K562 (cell line): ENCODE measurements at regions not wholly inside any gene's neighbourhood (a gene's known extent, or its start where the extent isn't known, plus 50 kb on each side); places are given as distances from the start of the nearest gene placed in this dataset.

Source experiments
- ATAC-seq: fragments of 200-7000 bp; cut with Tn5 transposase; 3 replicates; pipeline ENCODE4 v1.9.1; 2020; ENCODE audit warnings: moderate library complexity
- BruUV-seq: library from RNA; stranded (reverse); fragments of 400-500 nt; replicated peaks from 2 replicates; lab custom pipeline; 2021; lab: Mats Ljungman, UMichigan
- CTCF ChIA-PET: fragments of 300-600 bp; formaldehyde crosslinking; extraction: SDS; loops from one replicate; lab custom pipeline; 2021; ENCODE audit warnings: low intra/inter-chr PET ratio; lab: Yijun Ruan, JAX
- POLR2A ChIA-PET: fragments of 300-600, 350-650 bp; sonication (Branson Sonifier 250); formaldehyde crosslinking; extraction: SDS; loops from one replicate; lab custom pipeline; 2021; ENCODE audit warnings: antibody characterized with exemption, inconsistent platforms; lab: Yijun Ruan, JAX
- DNase-seq, 4 experiments: peaks; one replicate each; pipeline versions ENCODE4 v3.0.0 to v3.0.0-alpha.2; 2011 to 2018; ENCODE audit warnings: low spot score in 3 of 4, mixed read lengths in 3 of 4; ENCODE audit errors: extremely low read depth in 1 of 4
- FAIRE-seq: peaks from 2 replicates; lab custom pipeline; 2011; peaks lifted over from hg19 to GRCh38; lab: Jason Lieb, UNC
- H2AFZ ChIP-seq: 2 replicates; pipeline ENCODE4 v1.6.0; 2011; ENCODE audit warnings: low read depth, low read length, control low read depth, inconsistent platforms
- H3K27ac ChIP-seq: fragments of 200-600 bp; 3 replicates; pipeline ENCODE4 v1.8.0; 2011; ENCODE audit warnings: low read depth, mild to moderate bottlenecking, control low read depth, inconsistent platforms, low read length, moderate library complexity, mixed read lengths; ENCODE audit errors: extremely low read depth
- H3K27me3 ChIP-seq, 2 experiments: fragments of 300-600 bp in 1 of 2; 2 replicates in 1 of 2; 3 replicates in 1 of 2; pipeline versions ENCODE4 v1.6.0 to v1.8.0; 2011; ENCODE audit warnings: inconsistent platforms in 2 of 2, low read length in 2 of 2, mild to moderate bottlenecking in 1 of 2, mixed read lengths in 1 of 2, moderate library complexity in 1 of 2; ENCODE audit not compliant: control insufficient read depth in 2 of 2, insufficient read depth in 2 of 2
- H3K36me3 ChIP-seq: fragments of 300-600 bp; 3 replicates; pipeline ENCODE4 v1.8.0; 2011; ENCODE audit warnings: mild to moderate bottlenecking, low read length, inconsistent platforms; ENCODE audit not compliant: control insufficient read depth, insufficient read depth
- H3K4me1 ChIP-seq, 2 experiments: fragments of 200-600 bp in 1 of 2; replicated peaks in 1 of 2; 2 replicates in 1 of 2; 3 replicates in 1 of 2; pipeline versions ENCODE4 v1.5.1 to v1.8.0; 2011; ENCODE audit warnings: inconsistent platforms in 2 of 2, low read length in 2 of 2, mild to moderate bottlenecking in 1 of 2, mixed read lengths in 1 of 2, moderate library complexity in 1 of 2; ENCODE audit not compliant: control insufficient read depth in 2 of 2, insufficient read depth in 2 of 2
- H3K4me2 ChIP-seq: 2 replicates; pipeline ENCODE4 v1.6.1; 2011; ENCODE audit warnings: low read length, control low read depth, inconsistent platforms, mixed read lengths; ENCODE audit not compliant: insufficient read depth
- H3K4me3 ChIP-seq: fragments of 200-600 bp; sonication (generic), shearing (Covaris generic); 2 replicates; pipeline ENCODE4 v1.5.1; 2016; ENCODE audit warnings: control low read depth, inconsistent platforms
- H3K79me2 ChIP-seq: fragments of 200-600 bp; 3 replicates; pipeline ENCODE4 v1.8.0; 2011; ENCODE audit warnings: low read length, inconsistent platforms; ENCODE audit not compliant: control insufficient read depth, insufficient read depth
- H3K9ac ChIP-seq, 2 experiments: 2 replicates each; pipeline versions ENCODE4 v1.6.0 to v1.6.1; 2011; ENCODE audit warnings: low read depth in 2 of 2, low read length in 2 of 2, control low read depth in 1 of 2, inconsistent platforms in 1 of 2, mild to moderate bottlenecking in 1 of 2, mixed read lengths in 1 of 2; ENCODE audit not compliant: insufficient read depth in 1 of 2
- H3K9me1 ChIP-seq: one replicate; pipeline ENCODE4 v1.6.0; 2011; ENCODE audit warnings: inconsistent platforms, mild to moderate bottlenecking, low read length, moderate library complexity; ENCODE audit not compliant: control insufficient read depth, insufficient read depth
- H3K9me3 ChIP-seq: replicated peaks from 2 replicates; pipeline ENCODE4 v1.5.1; 2011; ENCODE audit warnings: low read depth, low read length, inconsistent platforms; ENCODE audit not compliant: control insufficient read depth, insufficient read depth
- H4K20me1 ChIP-seq: replicated peaks from 2 replicates; pipeline ENCODE4 v1.6.1; 2011; ENCODE audit warnings: low read length, inconsistent platforms, mixed read lengths; ENCODE audit not compliant: control insufficient read depth, insufficient read depth
- BHLHE40 ChIP-seq: IDR thresholded peaks from 2 replicates; pipeline ENCODE4 v1.6.1; 2011; ENCODE audit warnings: low read length, improper control_type of control experiment
- CBX3 ChIP-seq, 2 experiments: IDR thresholded peaks; 1 replicate in 1 of 2; 2 replicates in 1 of 2; pipeline ENCODE4 v1.6.1; 2012; ENCODE audit warnings: inconsistent platforms in 2 of 2, low read length in 2 of 2, borderline replicate concordance in 1 of 2, control low read depth in 1 of 2
- PKNOX1 ChIP-seq: fragments of 450-650 bp; IDR thresholded peaks from 2 replicates; pipeline ENCODE4 v1.6.1; 2016
- RAD51 ChIP-seq: fragments of 450-650 bp; IDR thresholded peaks from 2 replicates; pipeline ENCODE4 v1.7.1; 2016; ENCODE audit warnings: low read depth, mild to moderate bottlenecking, borderline replicate concordance
- TBP ChIP-seq: optimal IDR thresholded peaks from 2 replicates; pipeline ENCODE3; 2011; ENCODE audit warnings: low read depth, low read length, improper control_type of control experiment
- USF2 ChIP-seq: sonication (generic); formaldehyde crosslinking; IDR thresholded peaks from 2 replicates; pipeline ENCODE4 v1.5.0; 2020; ENCODE audit warnings: missing genetic modification reagents
- ZNF280A ChIP-seq: fragments of 450-650 bp; IDR thresholded peaks from 2 replicates; pipeline ENCODE4 v1.6.1; 2018; ENCODE audit warnings: mild to moderate bottlenecking, low read depth; ENCODE audit not compliant: partially characterized antibody
- WGBS: fragments of 100-300 bp; shearing (Covaris generic); methylation state at CpG from one replicate; pipeline ENCODE4 v1.1.6; 2016; ENCODE audit warnings: low coverage, mixed read lengths; ENCODE audit not compliant: insufficient coverage; ENCODE audit errors: missing lambda C conversion rate; 5-methylcytosine and 5-hydroxymethylcytosine counted together
- in situ Hi-C: fragments of 300-500 bp; cut with MboI; formaldehyde crosslinking; loops from 4 replicates; pipeline ENCODE4 v1.15.0; 2018; ENCODE audit warnings: inconsistent platforms, mixed read lengths
- intact Hi-C: fragments of 100-400 bp; cut with micrococcal nuclease; formaldehyde crosslinking; loops from 2 replicates; pipeline ENCODE4 v1.14.2; 2022

DNA sequence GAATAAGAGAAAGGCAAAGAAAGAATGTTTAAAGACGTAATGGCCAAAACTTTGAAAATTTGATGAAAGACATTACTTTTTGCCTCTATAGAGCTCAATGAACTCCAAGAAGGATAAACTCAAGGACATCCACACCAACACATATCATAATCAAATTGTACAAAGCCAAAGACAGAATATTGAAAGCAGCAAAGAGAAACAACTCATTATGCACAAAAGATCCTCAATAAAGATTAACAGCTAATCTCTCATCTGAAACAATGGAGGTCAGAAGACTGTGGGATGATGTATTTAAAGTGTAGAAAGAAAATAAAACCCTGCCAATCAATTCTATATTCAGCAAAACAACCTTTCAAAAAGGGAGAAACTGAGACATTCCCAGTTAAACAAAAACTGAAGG, 129.1 kb upstream of the TEX13D start:
- FAIRE-seq (no peak), DNase-seq (no peak), ATAC-seq (no peak)
- Histone ChIP-seq H3K9me1 (no peaks in the 10 kb centered on the region), H3K4me2 (no peak overlapping the region), H3K4me3 (no peak overlapping the region), H3K27me3 (no peaks in the 10 kb centered on the region), H2AFZ (no peak overlapping the region), H3K79me2 (no peaks in the 10 kb centered on the region), H4K20me1 (no peaks in the 10 kb centered on the region), H3K4me1 (no peaks in the 10 kb centered on the region), H3K9ac (no peak overlapping the region), H3K36me3 (no peaks in the 10 kb centered on the region), H3K9me3 (no peaks in the 10 kb centered on the region), H3K27ac (no peak overlapping the region)
- no TSS peak for BruUV-seq
- ChIA-PET CTCF (no interaction called here), POLR2A (no interaction called here)
- intact Hi-C loops = no loop called here
- WGBS = 50% methylated on average over 1 of the region's 1 CpG
- TF ChIP-seq ZNF280A = peak; percentile 52
- TF ChIP-seq TBP = no peak
- 0 out of 3 replicates have a peak, but pooled peaks of 1 of the 2 experiments have one; percentile 33 for TF ChIP-seq CBX3 (IDR thresholded peaks at IDR 0.05; ENCODE audit: borderline replicate concordance in 1 of 2, low read length in 2 of 2)
- in situ Hi-C loops = no loop called here

DNA sequence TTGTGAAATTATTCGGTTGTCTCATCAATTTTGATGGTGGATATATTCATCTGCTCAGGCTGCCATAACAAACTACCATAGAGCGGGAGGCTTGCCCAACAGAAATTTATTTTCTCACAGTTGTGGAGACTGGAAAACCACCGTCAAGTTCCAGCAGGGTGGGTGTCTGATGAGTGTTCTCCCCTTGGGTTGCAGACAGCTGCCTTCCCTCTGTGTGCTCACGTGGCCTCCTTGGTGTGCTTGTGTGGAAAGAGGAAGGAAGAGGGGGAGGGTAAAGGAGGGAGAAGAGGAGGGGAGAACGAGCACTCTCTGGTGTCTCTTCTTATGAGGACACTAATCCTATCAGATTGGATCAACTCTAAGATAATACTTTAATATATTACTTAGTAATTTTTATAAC, 123.8 kb upstream of the TEX13D start:
- H3K9me3 ChIP-seq = no peaks in the 10 kb centered on the region
- in situ Hi-C loops (no loop called here), intact Hi-C loops (no loop called here)
- H3K9me1 ChIP-seq = no peaks in the 10 kb centered on the region
- H3K4me2 ChIP-seq = no peak overlapping the region
- FAIRE-seq (no peak), ATAC-seq (peak; percentile 60), DNase-seq (peak in 1 of 4 experiments; percentile 19)
- H3K4me3 ChIP-seq = no peak overlapping the region
- ChIA-PET POLR2A (no interaction called here), CTCF (no interaction called here)
- no peaks in the 10 kb centered on the region for H4K20me1 ChIP-seq
- H3K36me3 ChIP-seq = no peaks in the 10 kb centered on the region
- no peak overlapping the region for H3K9ac ChIP-seq
- no peaks in the 10 kb centered on the region for H3K27me3 ChIP-seq
- peak overlapping the region; percentile 11 for H2AFZ ChIP-seq
- WGBS = 38% methylated on average over 4 of the region's 5 CpGs
- no peaks in the 10 kb centered on the region for H3K79me2 ChIP-seq
- no TSS peak for BruUV-seq
- H3K4me1 ChIP-seq = peaks cover 0 to 3% of the 10 kb centered on the region in 2 experiments; a peak in 1 of 5 replicates
- no peak overlapping the region for H3K27ac ChIP-seq
- TF ChIP-seq BHLHE40 = peak; percentile 64
- no peak for TF ChIP-seq PKNOX1
- TF ChIP-seq USF2 (CRISPR knock-in tag) = peak; percentile 59
- TF ChIP-seq RAD51 = 0 out of 2 replicates have a peak, but pooled peaks have one; percentile 16
